ENCODE measurements at regions not wholly inside any gene's neighbourhood (a gene's known extent, or its start where the extent isn't known, plus 50 kb on each side); places are given as distances from the start of the nearest gene placed in this dataset.

DNA sequence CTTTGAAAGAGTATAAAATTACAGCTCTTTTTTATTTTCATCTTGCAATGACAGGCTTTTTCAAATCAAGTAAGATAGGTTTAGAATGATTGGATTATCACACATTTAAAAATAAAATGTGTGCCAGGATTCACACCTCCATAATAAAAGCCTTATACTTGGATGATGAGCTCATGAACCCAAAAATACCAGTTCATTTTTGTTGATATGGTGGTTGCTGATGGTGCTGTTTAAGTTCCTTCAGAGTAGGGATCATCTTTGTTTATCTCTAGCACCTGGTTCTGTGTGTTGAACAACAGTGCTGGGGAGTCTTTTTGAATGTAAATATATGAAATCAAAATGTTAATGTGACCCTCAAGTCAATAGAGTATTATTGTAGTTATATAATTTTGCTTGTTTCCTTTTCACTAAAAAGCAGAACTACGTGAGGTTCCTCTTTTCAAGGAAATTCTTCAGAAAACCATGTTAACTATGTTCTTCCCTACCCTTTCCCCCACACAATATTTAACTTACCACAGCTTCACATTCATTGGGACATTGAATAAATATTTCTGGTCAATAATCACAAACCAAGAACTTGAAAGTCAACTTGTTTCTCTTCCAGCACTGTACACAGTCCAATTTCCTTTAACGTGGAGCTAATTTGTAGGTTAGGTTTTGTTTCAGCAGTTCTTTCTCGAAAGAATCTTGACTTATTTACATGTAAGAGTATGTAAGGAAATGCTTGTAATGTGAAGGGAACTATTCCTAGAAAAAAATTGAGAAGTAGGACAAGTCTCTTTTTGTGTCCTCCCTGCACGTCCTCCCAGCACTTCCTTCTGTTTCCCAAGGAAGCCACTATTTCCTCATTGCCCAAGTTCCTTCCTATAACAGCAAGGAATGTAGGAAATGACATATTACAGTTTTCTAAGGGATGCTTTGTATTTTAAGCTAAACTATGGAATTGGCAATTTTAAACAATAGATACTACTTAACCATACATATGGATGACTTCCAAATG is 945.9 kb upstream of the CITED2 start:
- in situ Hi-C loops (cut with HindIII; ENCODE audit: low sequenced_read_pairs): no loop called here

DNA sequence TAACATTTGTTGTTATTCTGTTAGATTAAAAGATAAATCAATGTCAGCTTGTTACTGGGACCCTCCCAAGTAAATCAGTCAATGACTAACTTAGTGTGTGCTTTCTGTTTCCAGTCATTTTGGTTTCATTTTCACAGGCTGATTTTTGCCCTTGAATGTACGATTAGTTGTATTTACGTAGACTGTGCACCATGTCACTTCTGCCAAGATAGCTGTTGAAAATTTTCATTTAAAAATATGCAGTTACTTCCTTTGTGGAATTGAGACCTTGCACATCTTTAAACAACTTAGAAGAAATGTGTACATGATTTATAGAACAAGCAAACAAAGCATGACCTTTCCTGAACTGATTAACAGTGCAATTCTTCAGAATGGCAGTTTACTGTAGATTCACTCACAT is 944.8 kb upstream of the CITED2 start:
- in situ Hi-C loops (cut with HindIII; ENCODE audit: low sequenced_read_pairs): no loop called here

DNA sequence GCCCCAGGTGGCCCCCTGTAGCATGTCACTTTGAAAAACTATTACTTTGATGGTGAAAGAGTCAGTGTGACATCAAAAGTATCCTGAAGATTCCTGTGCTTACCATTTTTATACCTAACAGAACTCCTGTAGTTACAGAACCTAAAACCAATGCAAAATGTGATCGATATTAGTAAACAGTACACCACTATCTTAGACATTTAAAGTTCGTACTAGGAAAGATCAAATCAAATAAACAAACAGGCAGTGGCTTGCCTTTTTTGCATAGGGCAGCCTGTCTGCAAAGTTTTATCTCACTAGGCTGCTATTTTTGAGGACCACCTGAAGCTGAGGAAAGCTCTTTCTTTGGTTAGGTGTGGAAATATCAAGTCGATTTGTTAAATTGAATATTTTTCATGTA is 944.0 kb upstream of the CITED2 start:
- in situ Hi-C loops (cut with HindIII; ENCODE audit: low sequenced_read_pairs): no loop called here

DNA sequence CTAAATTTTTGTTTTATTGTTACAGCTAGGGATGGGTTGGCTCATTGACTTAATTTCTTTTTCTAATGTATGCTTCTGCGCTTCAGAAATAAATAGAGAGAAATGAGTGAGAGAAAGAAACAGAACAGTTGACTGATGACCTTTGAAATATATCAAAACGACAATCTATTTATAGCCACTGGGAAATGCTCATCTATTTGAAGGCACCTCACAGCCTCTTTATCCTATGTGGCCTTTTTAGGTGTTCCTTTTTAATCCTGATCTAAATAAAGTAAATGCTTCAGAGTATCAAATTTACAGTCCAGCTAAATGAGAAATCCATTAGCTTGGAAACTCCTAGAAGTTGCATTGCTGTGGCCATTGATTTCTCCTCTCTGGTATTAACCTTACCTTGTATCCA is 943.5 kb upstream of the CITED2 start:
- in situ Hi-C loops (cut with HindIII; ENCODE audit: low sequenced_read_pairs): no loop called here

DNA sequence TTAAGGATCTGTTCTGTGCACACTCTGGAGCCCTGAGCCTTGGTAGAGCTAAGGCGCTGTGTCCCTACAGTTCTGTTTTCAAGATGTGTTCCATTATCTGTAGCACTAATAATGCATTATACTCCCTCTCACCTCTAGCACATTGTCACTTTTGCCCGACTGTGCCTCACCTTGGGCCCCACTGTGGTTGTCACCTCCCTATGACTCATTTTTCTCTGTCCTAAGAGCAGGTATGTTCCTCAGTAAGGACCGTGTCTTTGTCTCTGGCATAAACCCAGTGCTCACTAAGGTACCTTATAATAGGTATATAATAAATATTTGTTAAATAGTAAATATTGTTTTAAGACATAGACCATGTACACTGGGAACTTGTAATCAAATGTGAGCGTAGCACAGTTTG is 942.5 kb upstream of the CITED2 start:
- in situ Hi-C loops (cut with HindIII; ENCODE audit: low sequenced_read_pairs): no loop called here

DNA sequence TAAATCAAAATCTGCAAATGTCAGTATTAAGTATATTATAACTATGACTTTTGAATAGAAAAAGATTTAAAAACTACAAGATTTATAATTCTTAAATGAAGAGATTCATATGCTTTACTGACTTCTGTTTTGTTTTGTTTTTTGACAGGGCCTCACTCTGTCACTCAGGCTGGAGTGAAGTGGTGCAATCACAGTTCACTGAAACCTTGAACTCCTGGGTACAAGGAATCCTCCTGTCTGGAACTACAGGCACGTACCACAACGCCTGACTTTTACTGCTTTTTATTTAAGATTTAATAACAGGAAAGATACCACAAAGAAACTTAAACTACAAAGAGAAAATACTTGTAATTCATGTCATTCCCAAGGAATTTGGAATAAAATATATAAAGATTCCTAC is 940.2 kb upstream of the CITED2 start:
- in situ Hi-C loops (cut with HindIII; ENCODE audit: low sequenced_read_pairs): no loop called here

DNA sequence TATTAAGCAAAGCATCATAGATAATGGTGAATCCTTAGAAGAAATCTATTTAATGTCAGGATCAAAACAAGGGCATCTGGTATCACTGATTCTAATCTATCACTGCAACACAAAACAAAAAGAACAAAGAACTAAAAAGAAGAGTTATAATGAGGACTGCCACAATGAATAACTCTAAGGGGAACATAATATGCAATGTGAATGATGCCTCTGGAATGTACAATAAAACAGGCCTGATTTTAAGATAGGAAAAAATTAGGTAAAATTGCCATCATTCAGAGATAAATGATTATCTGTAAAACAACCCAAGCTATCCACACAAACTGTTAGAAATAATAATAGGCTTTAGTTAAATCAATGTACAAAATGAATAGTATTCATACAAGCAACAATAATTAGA is 936.7 kb upstream of the CITED2 start:
- in situ Hi-C loops (cut with HindIII; ENCODE audit: low sequenced_read_pairs): no loop called here

DNA sequence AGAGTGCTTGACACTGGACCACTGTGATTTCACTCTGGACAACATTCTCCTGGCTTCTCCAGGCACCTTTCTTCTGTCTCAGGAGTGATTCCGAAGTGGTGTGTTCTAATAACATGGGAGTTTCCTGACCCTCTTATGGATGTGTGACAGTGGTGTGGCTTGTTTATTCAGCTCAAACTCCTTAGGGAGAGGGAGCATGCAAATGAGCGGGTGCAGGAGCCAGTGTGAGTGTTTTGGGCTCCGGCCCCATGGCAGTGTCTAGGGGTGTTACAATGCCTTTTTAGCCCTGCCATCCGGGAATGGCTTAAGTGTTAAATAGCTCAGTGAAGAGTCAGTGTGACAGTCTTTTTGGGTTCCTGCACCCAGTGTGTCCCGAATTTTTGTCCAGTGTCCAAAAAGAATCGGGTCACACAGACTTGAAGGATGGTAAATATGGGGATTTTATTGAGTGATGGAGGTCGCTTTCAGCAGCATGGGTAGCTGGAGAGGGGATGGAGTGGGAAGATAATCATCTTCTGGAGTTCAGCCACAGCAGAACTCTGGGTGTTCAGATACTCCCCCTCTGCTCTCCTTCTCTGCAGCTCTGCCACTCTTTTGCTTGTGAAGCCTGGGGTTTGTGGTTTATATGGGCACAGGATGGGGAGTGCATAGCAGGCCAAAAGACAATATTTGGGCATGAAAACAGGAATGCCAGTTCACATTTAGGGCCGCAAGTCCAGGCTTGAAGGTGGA is 928.9 kb upstream of the CITED2 start:
- in situ Hi-C loops (cut with HindIII; ENCODE audit: low sequenced_read_pairs): no loop called here

DNA sequence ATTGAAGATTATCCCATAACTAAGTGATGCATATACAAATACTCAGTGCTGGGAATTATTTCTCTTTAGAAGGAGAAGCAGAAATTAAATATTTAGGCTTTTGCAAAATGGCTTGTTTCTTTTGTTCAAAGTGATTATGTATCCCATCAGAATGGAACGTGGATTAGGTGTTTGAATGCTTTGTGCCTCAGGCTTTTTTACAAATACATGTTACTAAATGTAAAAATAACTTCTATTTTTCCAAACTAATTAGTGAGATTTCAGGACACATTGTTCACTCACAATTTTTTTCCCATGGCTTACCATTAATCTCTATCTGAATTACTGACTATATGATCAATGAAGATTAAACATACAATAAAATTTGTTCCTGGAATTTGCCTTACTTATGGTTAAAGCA is 925.9 kb upstream of the CITED2 start:
- in situ Hi-C loops (cut with HindIII; ENCODE audit: low sequenced_read_pairs): no loop called here

DNA sequence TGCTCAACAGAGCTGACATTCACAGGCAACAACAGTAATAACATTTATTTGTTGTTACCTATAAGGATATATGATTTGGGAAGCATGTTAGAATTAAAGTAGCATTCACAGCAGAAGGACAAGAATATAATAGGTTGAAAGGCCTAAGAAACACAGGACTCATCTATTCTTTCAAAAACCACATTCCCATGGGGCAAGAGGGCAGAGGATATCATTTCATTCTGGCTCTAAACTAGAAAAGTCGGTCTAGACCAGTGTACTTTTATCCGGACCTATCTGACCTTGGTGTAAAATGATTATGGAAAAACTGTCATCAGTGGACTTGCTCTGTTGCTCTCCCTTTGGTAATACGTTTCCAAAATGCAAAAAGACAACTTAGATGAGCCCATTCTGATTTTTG is 914.7 kb upstream of the CITED2 start:
- in situ Hi-C loops (cut with HindIII; ENCODE audit: low sequenced_read_pairs): no loop called here

DNA sequence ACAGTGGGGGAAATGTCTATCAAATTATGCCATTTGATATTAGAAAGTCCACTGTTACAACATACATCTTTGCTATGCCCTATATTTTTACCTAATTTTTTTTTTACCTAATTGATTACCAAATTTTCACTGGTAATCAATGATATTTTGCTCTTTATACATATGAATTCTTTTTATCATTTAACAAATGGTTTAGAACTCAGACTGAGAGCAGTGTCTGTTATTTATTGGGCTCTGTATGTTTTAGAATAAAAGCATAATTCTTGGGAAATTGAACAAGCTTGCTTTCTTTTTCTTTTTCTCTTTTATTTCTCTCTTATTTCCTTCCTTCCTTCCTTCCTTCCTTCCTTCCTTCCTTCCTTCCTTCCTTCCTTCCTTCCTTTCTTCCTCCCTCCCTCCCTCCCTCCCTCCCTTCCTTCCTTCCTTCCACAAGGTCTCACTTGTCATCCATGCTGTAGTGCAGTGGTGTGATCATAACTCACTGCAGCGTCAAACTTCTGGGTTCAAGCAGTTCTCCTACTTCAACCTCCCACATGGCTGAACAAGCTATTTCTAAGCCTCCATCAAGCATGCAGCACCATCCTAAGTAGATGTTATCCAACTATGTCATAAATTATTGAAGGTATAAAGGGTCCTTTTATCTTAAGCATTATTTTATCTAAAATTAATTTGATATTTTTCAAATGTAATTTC is 911.7 kb upstream of the CITED2 start:
- in situ Hi-C loops (cut with HindIII; ENCODE audit: low sequenced_read_pairs): no loop called here

DNA sequence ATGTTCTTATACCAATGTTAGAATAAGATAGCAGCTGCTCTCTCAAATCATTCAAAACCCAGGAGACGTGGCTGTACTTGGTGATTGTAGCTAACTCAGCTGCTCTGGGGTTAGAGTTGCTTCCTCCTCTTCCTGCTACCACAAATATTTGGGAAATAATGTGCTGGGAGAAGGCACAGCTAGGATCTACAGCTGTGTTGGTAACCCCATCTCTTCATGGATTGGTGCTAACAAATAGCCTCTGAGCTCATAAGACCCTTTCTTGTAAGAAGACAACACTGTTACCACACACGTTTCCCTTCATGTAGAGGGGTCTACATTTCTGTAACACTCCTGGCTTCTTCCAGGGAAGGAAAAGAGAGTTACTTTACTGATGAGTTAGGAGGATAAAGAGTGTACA is 911.0 kb upstream of the CITED2 start:
- in situ Hi-C loops (cut with HindIII; ENCODE audit: low sequenced_read_pairs): no loop called here

DNA sequence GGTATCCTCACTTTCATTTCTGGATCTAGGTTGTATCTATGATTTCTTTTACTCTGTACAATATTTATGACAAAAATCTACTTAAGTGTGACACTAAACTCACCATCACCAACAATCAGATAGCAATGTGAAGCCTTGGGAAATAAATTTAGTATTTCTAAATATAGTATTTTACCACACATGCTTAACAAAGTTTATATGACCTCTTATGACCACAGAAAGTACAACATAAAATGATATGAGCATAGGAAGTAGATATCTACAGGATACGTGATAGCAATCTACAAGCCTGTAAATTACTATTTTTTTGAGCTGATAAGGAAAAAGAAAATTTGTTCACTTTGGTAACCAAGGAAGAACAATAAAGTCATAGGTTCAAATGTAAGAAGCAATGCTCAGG is 910.4 kb upstream of the CITED2 start:
- in situ Hi-C loops (cut with HindIII; ENCODE audit: low sequenced_read_pairs): no loop called here

DNA sequence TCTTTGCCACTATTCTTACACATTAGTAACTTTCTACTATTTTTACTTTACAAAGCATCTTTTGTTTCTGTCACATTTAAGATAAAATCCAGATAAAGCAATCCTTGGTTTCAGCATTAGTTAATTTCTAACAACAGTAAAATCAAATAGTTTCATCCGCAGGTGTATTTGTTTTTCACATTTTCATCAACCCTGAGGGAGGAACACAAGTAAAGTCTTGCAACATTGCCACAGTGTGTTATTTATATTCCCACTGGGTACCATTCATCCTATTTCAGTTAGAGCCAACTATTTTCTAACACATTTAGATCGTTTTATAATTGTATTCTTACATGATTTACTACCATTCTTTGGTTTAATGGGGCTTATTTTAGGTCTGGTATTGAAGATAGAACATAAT is 908.7 kb upstream of the CITED2 start:
- in situ Hi-C loops (cut with HindIII; ENCODE audit: low sequenced_read_pairs): no loop called here

DNA sequence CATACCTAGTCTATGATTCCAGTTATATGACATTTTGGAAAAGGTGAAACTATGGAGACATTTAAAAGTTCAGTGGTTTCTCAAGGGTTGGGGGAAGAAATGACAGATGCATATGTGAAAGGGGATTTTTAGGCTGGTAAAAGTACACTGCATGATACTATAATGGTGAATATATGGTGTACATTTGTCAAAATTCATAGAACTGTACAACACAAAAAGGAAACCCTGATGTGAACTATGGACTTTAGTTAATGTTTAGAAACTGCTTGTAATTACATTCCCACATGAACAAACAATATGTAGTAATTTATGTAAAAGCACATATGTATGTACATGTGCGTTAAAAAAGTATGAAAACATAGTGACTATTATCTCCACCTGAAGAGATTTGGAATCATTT is 907.3 kb upstream of the CITED2 start:
- in situ Hi-C loops (cut with HindIII; ENCODE audit: low sequenced_read_pairs): no loop called here

DNA sequence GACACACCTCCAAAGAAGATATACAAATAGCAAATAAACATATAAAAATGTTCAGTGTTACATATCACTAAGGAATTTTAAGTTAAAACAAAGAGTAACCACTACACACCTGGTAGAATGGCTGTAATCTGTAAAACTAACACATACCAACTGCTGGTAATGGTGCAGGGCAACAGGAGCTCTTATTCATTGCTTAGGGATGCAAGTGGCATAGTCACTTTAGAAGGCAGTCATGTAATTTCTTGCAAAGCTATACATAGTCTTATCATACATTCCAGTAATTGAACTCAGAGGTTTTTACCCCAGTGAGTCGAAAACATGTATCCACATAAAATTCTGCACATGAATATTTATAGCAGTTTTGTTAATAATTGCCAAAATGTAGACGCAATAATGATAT is 906.8 kb upstream of the CITED2 start:
- in situ Hi-C loops (cut with HindIII; ENCODE audit: low sequenced_read_pairs): no loop called here

DNA sequence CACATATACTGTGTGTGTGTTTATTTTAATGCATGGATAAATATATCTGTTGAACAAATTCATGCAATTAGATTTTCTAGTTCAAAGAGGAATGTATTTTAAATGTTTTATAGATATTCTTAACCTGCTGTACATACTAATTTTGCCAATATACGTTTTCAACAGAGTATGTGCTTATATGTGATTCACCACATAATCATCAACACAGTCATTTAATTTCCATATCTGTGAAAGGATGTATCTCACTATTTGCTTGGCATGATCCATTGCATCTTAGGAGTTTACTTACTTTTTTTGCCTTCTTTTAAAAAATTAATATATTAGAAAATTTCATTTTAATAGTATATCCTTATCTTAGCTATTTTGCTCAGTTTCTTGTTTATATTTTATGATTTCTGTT is 902.3 kb upstream of the CITED2 start:
- in situ Hi-C loops (cut with HindIII; ENCODE audit: low sequenced_read_pairs): no loop called here

DNA sequence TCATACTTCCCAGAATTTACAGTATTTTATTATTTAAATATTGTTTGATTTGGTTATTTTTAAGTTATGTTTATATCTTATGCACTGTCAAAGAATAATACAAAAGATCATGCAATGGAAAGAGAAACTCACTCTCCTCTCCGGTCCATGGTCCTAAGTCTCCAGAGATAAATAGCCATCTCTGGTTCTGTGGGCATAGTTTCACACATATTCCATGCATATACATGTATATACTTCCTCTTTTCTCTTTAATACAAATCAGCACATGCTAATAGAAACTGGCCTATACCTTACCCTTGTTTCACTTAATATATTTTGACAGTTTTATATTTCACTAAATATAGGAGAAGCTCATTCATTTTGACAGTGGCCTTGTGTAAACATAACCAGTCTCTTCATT is 901.7 kb upstream of the CITED2 start:
- in situ Hi-C loops (cut with HindIII; ENCODE audit: low sequenced_read_pairs): no loop called here

DNA sequence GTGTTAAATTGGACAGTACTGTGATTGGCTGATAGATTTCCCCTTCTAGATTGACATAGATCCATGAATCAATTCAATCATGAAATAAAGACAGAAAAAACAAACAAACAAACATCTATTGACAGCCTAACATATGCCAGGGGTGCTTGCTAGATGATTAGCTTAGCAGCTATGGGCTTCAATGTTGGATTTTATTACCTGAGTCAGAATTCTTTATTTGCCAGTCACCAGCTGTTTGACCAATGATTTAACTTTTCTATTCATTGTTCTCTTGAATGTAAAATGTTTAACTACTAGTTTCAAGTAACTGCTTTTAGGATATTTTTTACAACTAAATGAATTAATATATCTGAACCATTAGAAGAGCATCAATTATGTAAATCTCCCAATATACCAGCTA is 901.3 kb upstream of the CITED2 start:
- in situ Hi-C loops (cut with HindIII; ENCODE audit: low sequenced_read_pairs): no loop called here

DNA sequence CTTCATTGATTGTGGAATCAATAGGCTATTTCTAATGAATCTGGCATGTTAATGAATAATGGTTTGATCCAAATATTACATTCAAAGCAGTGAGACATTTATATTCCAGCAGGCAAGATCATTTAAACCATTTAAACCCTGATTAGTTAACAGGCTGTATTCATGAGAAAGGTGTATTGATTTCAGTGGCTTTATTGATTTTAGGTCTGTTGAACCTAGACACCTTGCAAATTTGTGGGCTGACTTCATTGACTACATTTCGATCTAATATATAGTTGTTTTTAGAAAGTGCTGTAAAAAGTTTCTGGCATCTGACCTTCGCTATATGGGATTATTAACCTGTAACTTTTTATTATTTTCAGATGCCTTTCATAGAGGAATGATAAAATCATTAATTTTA is 900.1 kb upstream of the CITED2 start:
- in situ Hi-C loops (cut with HindIII; ENCODE audit: low sequenced_read_pairs): no loop called here

DNA sequence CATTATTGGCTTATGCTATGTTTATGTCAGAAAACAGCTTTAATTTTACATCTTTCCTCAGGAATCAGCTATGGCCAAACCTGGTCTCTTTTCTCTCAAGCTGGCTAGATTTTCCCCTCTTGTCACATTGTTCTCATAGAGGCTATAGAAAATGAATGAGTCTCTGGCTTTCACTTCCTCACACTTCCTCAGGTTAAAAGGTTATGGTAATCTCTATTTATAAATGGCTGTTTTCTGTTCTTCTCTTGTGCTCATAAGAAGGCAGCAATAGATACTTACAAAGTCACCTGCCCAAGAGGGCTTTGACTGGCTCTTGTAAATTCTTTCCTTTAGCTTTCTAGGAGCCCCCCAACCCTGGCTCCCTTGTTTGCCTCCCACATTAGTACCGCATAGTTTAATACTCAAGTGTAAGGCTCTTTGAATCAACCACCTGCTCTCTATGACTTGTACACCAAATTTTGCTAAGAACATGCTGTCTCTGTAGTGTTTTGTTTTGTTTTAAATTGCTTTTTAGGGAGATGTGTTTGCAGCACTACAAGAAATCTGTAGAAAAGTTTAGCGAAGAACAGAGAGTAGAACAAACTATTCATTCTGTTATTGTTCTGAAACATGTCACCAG is 897.4 kb upstream of the CITED2 start:
- in situ Hi-C loops (cut with HindIII; ENCODE audit: low sequenced_read_pairs): no loop called here
